ENCODE measurements at regions not wholly inside any gene's neighbourhood (a gene's known extent, or its start where the extent isn't known, plus 50 kb on each side); places are given as distances from the start of the nearest gene placed in this dataset.

DNA sequence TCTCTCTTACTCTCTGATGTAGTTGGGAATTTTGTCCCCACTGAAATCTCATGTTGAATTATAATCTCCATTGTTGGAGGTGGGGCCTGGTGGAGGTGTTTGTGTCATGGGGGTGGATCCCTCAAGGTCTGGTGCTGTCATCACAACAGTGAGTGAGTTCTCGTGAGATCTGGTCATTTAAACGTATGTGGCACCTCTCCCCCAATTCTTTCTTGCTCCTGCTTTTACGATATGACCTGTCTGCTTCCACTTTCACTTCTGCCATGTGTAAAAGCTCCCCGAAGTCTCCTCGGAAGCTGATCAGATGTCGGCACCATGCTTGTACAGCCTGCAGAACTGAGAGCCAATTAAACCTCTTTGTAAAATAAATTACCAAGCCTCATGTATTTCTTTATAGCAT is 337.8 kb upstream of the CDH2 start:
- TF ChIP-seq, protein P1, sequence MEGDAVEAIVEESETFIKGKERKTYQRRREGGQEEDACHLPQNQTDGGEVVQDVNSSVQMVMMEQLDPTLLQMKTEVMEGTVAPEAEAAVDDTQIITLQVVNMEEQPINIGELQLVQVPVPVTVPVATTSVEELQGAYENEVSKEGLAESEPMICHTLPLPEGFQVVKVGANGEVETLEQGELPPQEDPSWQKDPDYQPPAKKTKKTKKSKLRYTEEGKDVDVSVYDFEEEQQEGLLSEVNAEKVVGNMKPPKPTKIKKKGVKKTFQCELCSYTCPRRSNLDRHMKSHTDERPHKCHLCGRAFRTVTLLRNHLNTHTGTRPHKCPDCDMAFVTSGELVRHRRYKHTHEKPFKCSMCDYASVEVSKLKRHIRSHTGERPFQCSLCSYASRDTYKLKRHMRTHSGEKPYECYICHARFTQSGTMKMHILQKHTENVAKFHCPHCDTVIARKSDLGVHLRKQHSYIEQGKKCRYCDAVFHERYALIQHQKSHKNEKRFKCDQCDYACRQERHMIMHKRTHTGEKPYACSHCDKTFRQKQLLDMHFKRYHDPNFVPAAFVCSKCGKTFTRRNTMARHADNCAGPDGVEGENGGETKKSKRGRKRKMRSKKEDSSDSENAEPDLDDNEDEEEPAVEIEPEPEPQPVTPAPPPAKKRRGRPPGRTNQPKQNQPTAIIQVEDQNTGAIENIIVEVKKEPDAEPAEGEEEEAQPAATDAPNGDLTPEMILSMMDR (IDR thresholded peaks at IDR 0.05) = no peak
- Mint-ChIP-seq H3K9me3 (ENCODE audit: low read depth) (no peaks in the 10 kb centered on the region), H3K4me3 (ENCODE audit: unreplicated experiment) (no peak overlapping the region), H3K27ac (ENCODE audit: unreplicated experiment) (no peak overlapping the region), H3K4me1 (ENCODE audit: low read depth) (peaks cover 18% of the 10 kb centered on the region), H3K36me3 (ENCODE audit: low read depth) (no peaks in the 10 kb centered on the region), H3K27me3 (ENCODE audit: low read depth) (peaks cover 4% of the 10 kb centered on the region)
- DNase-seq (ENCODE audit: low spot score) = no peak

DNA sequence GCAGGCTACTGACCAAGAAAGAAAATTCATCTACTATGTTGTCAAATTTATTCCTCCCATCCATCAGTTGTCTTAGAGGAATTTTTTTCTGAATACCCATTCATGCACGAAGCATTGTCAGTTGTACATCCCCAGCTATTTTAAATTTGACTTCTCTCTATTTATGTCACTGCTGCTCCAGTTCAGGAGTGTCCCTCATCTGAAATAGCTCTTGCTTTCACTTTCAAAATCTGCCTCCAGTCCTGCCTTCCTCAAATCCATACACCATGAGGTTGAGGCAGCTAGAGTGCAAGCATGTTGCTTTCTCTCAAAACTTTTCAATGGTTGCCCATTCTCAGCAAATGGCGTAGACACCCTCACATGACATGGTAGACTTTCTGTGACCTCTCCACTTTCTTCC is 335.4 kb upstream of the CDH2 start:
- TF ChIP-seq, protein P1 (IDR thresholded peaks at IDR 0.05) = no peak
- DNase-seq (ENCODE audit: low spot score) = no peak
- H3K4me1 Mint-ChIP-seq (ENCODE audit: low read depth) = peaks cover 18% of the 10 kb centered on the region
- H3K27me3 Mint-ChIP-seq (ENCODE audit: low read depth) = peaks cover 6% of the 10 kb centered on the region
- no peak overlapping the region for H3K4me3 Mint-ChIP-seq (ENCODE audit: unreplicated experiment)
- no peaks in the 10 kb centered on the region for H3K9me3 Mint-ChIP-seq (ENCODE audit: low read depth)
- H3K36me3 Mint-ChIP-seq (ENCODE audit: low read depth) = no peaks in the 10 kb centered on the region
- H3K27ac Mint-ChIP-seq (ENCODE audit: unreplicated experiment) = no peak overlapping the region

DNA sequence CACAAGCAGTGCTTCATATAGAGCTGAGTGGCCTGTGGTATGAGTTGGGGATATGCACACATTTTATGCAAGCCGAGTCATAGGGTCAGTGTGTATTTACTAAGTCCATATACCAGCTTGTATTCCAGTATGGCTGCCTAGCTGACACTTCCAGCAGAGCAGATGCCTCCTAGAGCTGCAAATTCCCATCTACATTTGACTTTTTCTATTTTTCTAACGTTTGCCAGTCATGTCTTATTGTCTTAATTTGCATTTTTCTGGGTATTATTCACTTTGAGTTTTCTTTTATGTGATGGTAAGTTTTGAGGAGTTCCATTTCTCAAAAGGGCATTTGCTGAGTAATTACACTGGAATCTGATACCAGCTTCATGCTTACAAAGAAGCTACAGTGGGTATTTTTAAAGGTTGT is 334.5 kb upstream of the CDH2 start:
- TF ChIP-seq, protein P1 (IDR thresholded peaks at IDR 0.05) = no peak
- Mint-ChIP-seq H3K4me3 (ENCODE audit: unreplicated experiment) (no peak overlapping the region), H3K27me3 (ENCODE audit: low read depth) (peaks cover 6% of the 10 kb centered on the region), H3K27ac (ENCODE audit: unreplicated experiment) (no peak overlapping the region), H3K4me1 (ENCODE audit: low read depth) (peaks cover 18% of the 10 kb centered on the region), H3K36me3 (ENCODE audit: low read depth) (no peaks in the 10 kb centered on the region), H3K9me3 (ENCODE audit: low read depth) (no peaks in the 10 kb centered on the region)
- DNase-seq (ENCODE audit: low spot score) = no peak

DNA sequence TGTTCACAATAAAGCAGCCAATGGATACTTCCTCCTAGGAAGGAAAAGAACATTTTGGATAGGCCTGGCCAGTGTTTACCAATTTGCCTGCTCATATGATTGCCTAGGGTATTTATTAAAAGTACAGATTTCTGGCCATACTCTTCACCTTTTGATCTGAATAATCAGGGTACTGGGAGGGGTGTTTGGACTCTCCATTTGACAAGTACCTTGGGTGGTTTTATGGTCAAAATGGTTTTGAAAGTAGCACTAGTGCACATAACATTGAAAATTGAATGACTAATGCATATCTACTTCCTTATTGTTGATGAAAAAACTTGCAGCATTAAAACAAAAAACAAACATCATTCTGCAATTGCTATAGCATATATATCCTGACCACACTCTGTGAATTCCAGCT is 333.3 kb upstream of the CDH2 start:
- TF ChIP-seq, protein P1 (IDR thresholded peaks at IDR 0.05) = no peak
- H3K9me3 Mint-ChIP-seq (ENCODE audit: low read depth) = no peaks in the 10 kb centered on the region
- H3K36me3 Mint-ChIP-seq (ENCODE audit: low read depth) = no peaks in the 10 kb centered on the region
- H3K27ac Mint-ChIP-seq (ENCODE audit: unreplicated experiment) = no peak overlapping the region
- peaks cover 6% of the 10 kb centered on the region for H3K27me3 Mint-ChIP-seq (ENCODE audit: low read depth)
- H3K4me3 Mint-ChIP-seq (ENCODE audit: unreplicated experiment) = no peak overlapping the region
- no peak for DNase-seq (ENCODE audit: low spot score)
- H3K4me1 Mint-ChIP-seq (ENCODE audit: low read depth) = peaks cover 18% of the 10 kb centered on the region

DNA sequence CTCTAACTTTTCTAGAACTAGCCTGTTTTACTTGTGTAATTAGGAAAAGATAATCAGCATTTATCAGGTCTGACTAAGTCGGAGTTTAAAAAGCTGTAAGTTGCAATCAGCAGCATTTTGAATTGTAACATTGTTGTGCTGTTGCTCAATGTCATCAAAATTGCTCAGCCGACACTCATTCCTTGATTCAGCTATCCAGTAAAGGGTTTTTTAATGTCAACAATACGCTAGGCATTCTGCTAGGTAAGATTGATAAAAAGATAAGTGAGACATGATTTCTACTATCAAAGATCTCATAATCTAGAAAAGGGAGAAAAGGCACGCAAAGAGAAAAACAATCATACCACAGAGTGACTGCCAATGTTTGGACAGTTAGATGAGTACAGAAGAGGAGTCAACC is 327.1 kb upstream of the CDH2 start:
- no peaks in the 10 kb centered on the region for H3K4me1 Mint-ChIP-seq (ENCODE audit: low read depth)
- DNase-seq (ENCODE audit: low spot score) = no peak
- peaks cover 2% of the 10 kb centered on the region for H3K36me3 Mint-ChIP-seq (ENCODE audit: low read depth)
- no peaks in the 10 kb centered on the region for H3K9me3 Mint-ChIP-seq (ENCODE audit: low read depth)
- H3K27me3 Mint-ChIP-seq (ENCODE audit: low read depth) = peaks cover 1% of the 10 kb centered on the region
- TF ChIP-seq, protein P1 (IDR thresholded peaks at IDR 0.05) = no peak
- H3K4me3 Mint-ChIP-seq (ENCODE audit: unreplicated experiment) = no peak overlapping the region
- no peak overlapping the region for H3K27ac Mint-ChIP-seq (ENCODE audit: unreplicated experiment)
